HCT116 (cell line): ENCODE measurements at regions not wholly inside any gene's neighbourhood (a gene's known extent, or its start where the extent isn't known, plus 50 kb on each side); places are given as distances from the start of the nearest gene placed in this dataset.

Experiments
- ATAC-seq: fragments of 200-7000 bp; cut with Tn5 transposase; 2 replicates; pipeline ENCODE4 v1.9.1; 2020; ENCODE audit warnings: mild to moderate bottlenecking, moderate library complexity
- BruUV-seq: library from RNA; stranded (reverse); fragments of 400-500 nt; replicated peaks from 2 replicates; lab custom pipeline; 2021; lab: Mats Ljungman, UMichigan
- CTCF ChIA-PET: fragments of 300-600 bp; sonication (Branson Sonifier 250); formaldehyde crosslinking; loops from one replicate; lab custom pipeline; 2021; ENCODE audit warnings: antibody characterized with exemption; lab: Charles Lee
- POLR2A ChIA-PET: fragments of 300-600, 350-600 bp; sonication (Branson Sonifier 250); formaldehyde crosslinking; loops from one replicate; lab custom pipeline; 2021; ENCODE audit warnings: antibody characterized with exemption; lab: Charles Lee
- RAD21 ChIA-PET, 2 experiments: fragments of 300-600 bp; sonication (Branson Sonifier 250); formaldehyde crosslinking; loops; one replicate each; lab custom pipeline; 2023; ENCODE audit warnings: low total read pairs in 2 of 2; ENCODE audit not compliant: uncharacterized antibody in 2 of 2, unreplicated experiment in 2 of 2, low non-redundant PET in 1 of 2; lab: Charles Lee
- DNase-seq: peaks from one replicate; pipeline ENCODE4 v3.0.0-alpha.2; 2010; ENCODE audit warnings: low read depth, low spot score
- H2AFZ ChIP-seq: fragments of 200-600 bp; shearing (Covaris generic), sonication (generic); 2 replicates; pipeline ENCODE4 v1.6.1; 2017; ENCODE audit warnings: low read depth, mixed run types, mixed read lengths, antibody characterized with exemption, low read length; ENCODE audit not compliant: poor library complexity, severe bottlenecking
- H3K27ac ChIP-seq: 2 replicates; pipeline ENCODE4 v1.5.1; 2012; ENCODE audit warnings: low read depth, low read length
- H3K27me3 ChIP-seq: fragments of 200-600 bp; sonication (generic); 2 replicates; pipeline ENCODE4 v1.6.1; 2016; ENCODE audit warnings: mixed run types, low read length, mixed read lengths; ENCODE audit not compliant: insufficient read depth
- H3K36me3 ChIP-seq, 2 experiments: fragments of 200-500 bp in 1 of 2; fragments of 200-600 bp in 1 of 2; sonication (Bioruptor generic) in 1 of 2; sonication (generic) in 1 of 2; 2 replicates each; pipeline versions ENCODE4 v1.5.1 to v1.6.1; 2014 to 2016; ENCODE audit warnings: low read length in 2 of 2, inconsistent platforms in 1 of 2, mixed read lengths in 1 of 2, mixed run types in 1 of 2; ENCODE audit not compliant: insufficient read depth in 2 of 2, control insufficient read depth in 1 of 2
- H3K4me1 ChIP-seq, 2 experiments: fragments of 200-600 bp in 1 of 2; sonication (generic) in 1 of 2; 2 replicates each; pipeline versions ENCODE4 v1.5.1 to v1.6.1; 2012 to 2017; ENCODE audit warnings: low read length in 2 of 2, inconsistent platforms in 1 of 2, mild to moderate bottlenecking in 1 of 2, mixed read lengths in 1 of 2, mixed run types in 1 of 2, moderate library complexity in 1 of 2; ENCODE audit not compliant: insufficient read depth in 2 of 2, control insufficient read depth in 1 of 2
- H3K4me2 ChIP-seq: fragments of 200-600 bp; sonication (generic); 2 replicates; pipeline ENCODE4 v1.6.1; 2017; ENCODE audit warnings: mixed run types, low read length, mixed read lengths
- H3K4me3 ChIP-seq, 2 experiments: fragments of 200-600 bp in 1 of 2; sonication (generic) in 1 of 2; replicated peaks in 1 of 2; 2 replicates each; pipeline ENCODE4 v1.5.1; 2011 to 2016; ENCODE audit warnings: low read length in 2 of 2, control low read depth in 1 of 2, low read depth in 1 of 2, mild to moderate bottlenecking in 1 of 2, mixed read lengths in 1 of 2, mixed run types in 1 of 2
- H3K79me2 ChIP-seq: fragments of 200-600 bp; sonication (generic); 2 replicates; pipeline ENCODE4 v1.6.1; 2017; ENCODE audit warnings: mild to moderate bottlenecking, mixed run types, low read length, moderate library complexity, mixed read lengths; ENCODE audit not compliant: insufficient read depth
- H3K9ac ChIP-seq: fragments of 200-600 bp; sonication (generic); 2 replicates; pipeline ENCODE4 v1.6.1; 2016; ENCODE audit warnings: low read length, mixed read lengths
- H3K9me2 ChIP-seq: fragments of 200-600 bp; sonication (generic), shearing (Covaris generic); 2 replicates; pipeline ENCODE4 v1.6.1; 2017; ENCODE audit warnings: mixed run types, mild to moderate bottlenecking, moderate library complexity; ENCODE audit not compliant: insufficient read depth
- H3K9me3 ChIP-seq, 2 experiments: fragments of 200-500 bp in 1 of 2; fragments of 200-600 bp in 1 of 2; sonication (Bioruptor generic) in 1 of 2; sonication (generic) in 1 of 2; 2 replicates each; pipeline ENCODE4 v1.6.1; 2014 to 2017; ENCODE audit warnings: low read length in 2 of 2, mixed read lengths in 2 of 2, inconsistent platforms in 1 of 2, low read depth in 1 of 2, mild to moderate bottlenecking in 1 of 2, mixed run types in 1 of 2, moderate library complexity in 1 of 2; ENCODE audit not compliant: control insufficient read depth in 1 of 2, insufficient read depth in 1 of 2
- H4K20me1 ChIP-seq: fragments of 200-600 bp; sonication (generic), shearing (Covaris generic); 2 replicates; pipeline ENCODE4 v1.6.1; 2017; ENCODE audit warnings: mixed run types, mild to moderate bottlenecking, moderate library complexity; ENCODE audit not compliant: insufficient read depth
- CBX3 ChIP-seq: IDR thresholded peaks from 2 replicates; pipeline ENCODE4 v1.6.1; 2012; ENCODE audit warnings: low read depth
- CEBPB ChIP-seq: IDR thresholded peaks from 2 replicates; pipeline ENCODE4 v1.6.1; 2012; ENCODE audit warnings: low read depth
- CTCF ChIP-seq, 3 experiments: fragments of 200-600 bp in 1 of 3; sonication (generic) in 1 of 3; IDR thresholded peaks in 2 of 3; conservative IDR thresholded peaks in 1 of 3; 2 replicates each; pipeline ENCODE4 v1.5.1; 2012 to 2017; ENCODE audit warnings: low read depth in 2 of 3, low read length in 2 of 3, antibody characterized with exemption in 1 of 3, borderline replicate concordance in 1 of 3, control low read depth in 1 of 3, mild to moderate bottlenecking in 1 of 3, mixed read lengths in 1 of 3, mixed run types in 1 of 3, moderate library complexity in 1 of 3; ENCODE audit not compliant: insufficient read depth in 1 of 3
- EGR1 ChIP-seq: IDR thresholded peaks from 2 replicates; pipeline ENCODE4 v1.6.1; 2012; ENCODE audit warnings: low read depth
- EZH2 ChIP-seq: fragments of 200-600 bp; sonication (generic); IDR thresholded peaks from 2 replicates; pipeline ENCODE4 v1.6.1; 2017; ENCODE audit warnings: antibody characterized with exemption, mixed run types
- EZH2phosphoT487 ChIP-seq: fragments of 200-600 bp; IDR thresholded peaks from 2 replicates; pipeline ENCODE4 v1.6.1; 2018; ENCODE audit warnings: antibody characterized with exemption, borderline replicate concordance
- JUND ChIP-seq: IDR thresholded peaks from 2 replicates; pipeline ENCODE4 v1.6.1; 2012
- RAD21 ChIP-seq: IDR thresholded peaks from 2 replicates; pipeline ENCODE4 v1.6.1; 2012; ENCODE audit warnings: low read depth, mild to moderate bottlenecking
- SP1 ChIP-seq: IDR thresholded peaks from 2 replicates; pipeline ENCODE4 v1.6.1; 2012; ENCODE audit warnings: low read depth
- TCF7L2 ChIP-seq: IDR thresholded peaks from 2 replicates; pipeline ENCODE4 v1.7.0; 2011; ENCODE audit warnings: borderline replicate concordance, inconsistent platforms; ENCODE audit not compliant: insufficient read depth, insufficient read length; ENCODE audit errors: extremely low read depth
- YY1 ChIP-seq: IDR thresholded peaks from 2 replicates; pipeline ENCODE4 v1.6.1; 2011; ENCODE audit warnings: low read length, low read depth, moderate library complexity, mild to moderate bottlenecking; ENCODE audit not compliant: insufficient replicate concordance; ENCODE audit errors: extremely low read depth
- ZFX ChIP-seq: fragments of 450-650 bp; IDR thresholded peaks from 2 replicates; pipeline ENCODE4 v1.6.1; 2017
- intact Hi-C: fragments of 100-400 bp; cut with micrococcal nuclease; formaldehyde crosslinking; loops from 2 replicates; pipeline ENCODE4 v1.10.0; 2022
- TF ChIP-seq, protein P1 (sequence below): IDR thresholded peaks from 2 replicates; pipeline ENCODE4 v1.6.1; 2011; ENCODE audit warnings: mild to moderate bottlenecking, low read length, moderate library complexity; ENCODE audit not compliant: insufficient replicate concordance; ENCODE audit errors: extremely low read depth
- TF ChIP-seq, protein P2 (sequence below): IDR thresholded peaks from 2 replicates; pipeline ENCODE4 v1.6.1; 2012
- TF ChIP-seq, protein P3 (sequence below): IDR thresholded peaks from 2 replicates; pipeline ENCODE4 v1.6.1; 2012; ENCODE audit warnings: low read depth

- ATAC-seq (no peak), DNase-seq (no peak)
- CTCF ChIA-PET = no interaction called here
- no peak overlapping the region for H3K4me2 ChIP-seq
- no peaks in the 10 kb centered on the region for H3K4me1 ChIP-seq
- POLR2A ChIA-PET = no interaction called here
- H3K9ac ChIP-seq = no peak overlapping the region
- no peak overlapping the region for H3K4me3 ChIP-seq
- BruUV-seq = no TSS peak
- intact Hi-C loops = no loop called here
- TF ChIP-seq, protein P1, sequence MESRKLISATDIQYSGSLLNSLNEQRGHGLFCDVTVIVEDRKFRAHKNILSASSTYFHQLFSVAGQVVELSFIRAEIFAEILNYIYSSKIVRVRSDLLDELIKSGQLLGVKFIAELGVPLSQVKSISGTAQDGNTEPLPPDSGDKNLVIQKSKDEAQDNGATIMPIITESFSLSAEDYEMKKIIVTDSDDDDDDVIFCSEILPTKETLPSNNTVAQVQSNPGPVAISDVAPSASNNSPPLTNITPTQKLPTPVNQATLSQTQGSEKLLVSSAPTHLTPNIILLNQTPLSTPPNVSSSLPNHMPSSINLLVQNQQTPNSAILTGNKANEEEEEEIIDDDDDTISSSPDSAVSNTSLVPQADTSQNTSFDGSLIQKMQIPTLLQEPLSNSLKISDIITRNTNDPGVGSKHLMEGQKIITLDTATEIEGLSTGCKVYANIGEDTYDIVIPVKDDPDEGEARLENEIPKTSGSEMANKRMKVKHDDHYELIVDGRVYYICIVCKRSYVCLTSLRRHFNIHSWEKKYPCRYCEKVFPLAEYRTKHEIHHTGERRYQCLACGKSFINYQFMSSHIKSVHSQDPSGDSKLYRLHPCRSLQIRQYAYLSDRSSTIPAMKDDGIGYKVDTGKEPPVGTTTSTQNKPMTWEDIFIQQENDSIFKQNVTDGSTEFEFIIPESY = no peak
- no peak for TF ChIP-seq EGR1
- no peak for TF ChIP-seq YY1
- no peak for TF ChIP-seq EZH2phosphoT487
- TF ChIP-seq JUND = no peak
- no peak for TF ChIP-seq TCF7L2
- no peak for TF ChIP-seq SP1
- TF ChIP-seq CEBPB = no peak
- no peak for TF ChIP-seq CTCF (IDR thresholded peaks at IDR 0.05 in 2 of 3, conservative IDR thresholded peaks at IDR 0.05 in 1 of 3; ENCODE audit: borderline replicate concordance in 1 of 3, insufficient read depth in 1 of 3, low read depth in 2 of 3, low read length in 2 of 3)
- TF ChIP-seq, protein P2, sequence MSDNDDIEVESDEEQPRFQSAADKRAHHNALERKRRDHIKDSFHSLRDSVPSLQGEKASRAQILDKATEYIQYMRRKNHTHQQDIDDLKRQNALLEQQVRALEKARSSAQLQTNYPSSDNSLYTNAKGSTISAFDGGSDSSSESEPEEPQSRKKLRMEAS = no peak
- TF ChIP-seq ZFX = no peak
- TF ChIP-seq EZH2 = no peak
- TF ChIP-seq, protein P3, sequence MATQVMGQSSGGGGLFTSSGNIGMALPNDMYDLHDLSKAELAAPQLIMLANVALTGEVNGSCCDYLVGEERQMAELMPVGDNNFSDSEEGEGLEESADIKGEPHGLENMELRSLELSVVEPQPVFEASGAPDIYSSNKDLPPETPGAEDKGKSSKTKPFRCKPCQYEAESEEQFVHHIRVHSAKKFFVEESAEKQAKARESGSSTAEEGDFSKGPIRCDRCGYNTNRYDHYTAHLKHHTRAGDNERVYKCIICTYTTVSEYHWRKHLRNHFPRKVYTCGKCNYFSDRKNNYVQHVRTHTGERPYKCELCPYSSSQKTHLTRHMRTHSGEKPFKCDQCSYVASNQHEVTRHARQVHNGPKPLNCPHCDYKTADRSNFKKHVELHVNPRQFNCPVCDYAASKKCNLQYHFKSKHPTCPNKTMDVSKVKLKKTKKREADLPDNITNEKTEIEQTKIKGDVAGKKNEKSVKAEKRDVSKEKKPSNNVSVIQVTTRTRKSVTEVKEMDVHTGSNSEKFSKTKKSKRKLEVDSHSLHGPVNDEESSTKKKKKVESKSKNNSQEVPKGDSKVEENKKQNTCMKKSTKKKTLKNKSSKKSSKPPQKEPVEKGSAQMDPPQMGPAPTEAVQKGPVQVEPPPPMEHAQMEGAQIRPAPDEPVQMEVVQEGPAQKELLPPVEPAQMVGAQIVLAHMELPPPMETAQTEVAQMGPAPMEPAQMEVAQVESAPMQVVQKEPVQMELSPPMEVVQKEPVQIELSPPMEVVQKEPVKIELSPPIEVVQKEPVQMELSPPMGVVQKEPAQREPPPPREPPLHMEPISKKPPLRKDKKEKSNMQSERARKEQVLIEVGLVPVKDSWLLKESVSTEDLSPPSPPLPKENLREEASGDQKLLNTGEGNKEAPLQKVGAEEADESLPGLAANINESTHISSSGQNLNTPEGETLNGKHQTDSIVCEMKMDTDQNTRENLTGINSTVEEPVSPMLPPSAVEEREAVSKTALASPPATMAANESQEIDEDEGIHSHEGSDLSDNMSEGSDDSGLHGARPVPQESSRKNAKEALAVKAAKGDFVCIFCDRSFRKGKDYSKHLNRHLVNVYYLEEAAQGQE = no peak
- TF ChIP-seq RAD21 = no peak
- no peak for TF ChIP-seq CBX3
- TF ChIP-seq, all 23 proteins: peak for 0
- no peak overlapping the region for H2AFZ ChIP-seq
- H3K9me2 ChIP-seq = no peaks in the 10 kb centered on the region
- RAD21 ChIA-PET = no interaction called here
- H3K27ac ChIP-seq = no peak overlapping the region
- H4K20me1 ChIP-seq = no peaks in the 10 kb centered on the region
- no peaks in the 10 kb centered on the region for H3K36me3 ChIP-seq
- peaks cover 3 to 4% of the 10 kb centered on the region in 2 experiments; a peak in 2 of 4 replicates for H3K9me3 ChIP-seq
- no peaks in the 10 kb centered on the region for H3K79me2 ChIP-seq
- H3K27me3 ChIP-seq = no peaks in the 10 kb centered on the region
These were observed 1761.3 kb upstream of the SEL1L start for GRCh38 chr14:83294941-83295340.
